Occipital lobe (tissue), 1 donor: ENCODE measurements at regions not wholly inside any gene's neighbourhood (a gene's known extent, or its start where the extent isn't known, plus 50 kb on each side); places are given as distances from the start of the nearest gene placed in this dataset.
"Not testable (repeated sequence)": the region's sequence is repeated elsewhere in the genome, so short reads cannot be mapped to it uniquely, and the experiment has no call there.

Experiments
- DNase-seq: peaks from one replicate; lab custom pipeline; 2025; lab: John Stamatoyannopoulos, UW

DNA sequence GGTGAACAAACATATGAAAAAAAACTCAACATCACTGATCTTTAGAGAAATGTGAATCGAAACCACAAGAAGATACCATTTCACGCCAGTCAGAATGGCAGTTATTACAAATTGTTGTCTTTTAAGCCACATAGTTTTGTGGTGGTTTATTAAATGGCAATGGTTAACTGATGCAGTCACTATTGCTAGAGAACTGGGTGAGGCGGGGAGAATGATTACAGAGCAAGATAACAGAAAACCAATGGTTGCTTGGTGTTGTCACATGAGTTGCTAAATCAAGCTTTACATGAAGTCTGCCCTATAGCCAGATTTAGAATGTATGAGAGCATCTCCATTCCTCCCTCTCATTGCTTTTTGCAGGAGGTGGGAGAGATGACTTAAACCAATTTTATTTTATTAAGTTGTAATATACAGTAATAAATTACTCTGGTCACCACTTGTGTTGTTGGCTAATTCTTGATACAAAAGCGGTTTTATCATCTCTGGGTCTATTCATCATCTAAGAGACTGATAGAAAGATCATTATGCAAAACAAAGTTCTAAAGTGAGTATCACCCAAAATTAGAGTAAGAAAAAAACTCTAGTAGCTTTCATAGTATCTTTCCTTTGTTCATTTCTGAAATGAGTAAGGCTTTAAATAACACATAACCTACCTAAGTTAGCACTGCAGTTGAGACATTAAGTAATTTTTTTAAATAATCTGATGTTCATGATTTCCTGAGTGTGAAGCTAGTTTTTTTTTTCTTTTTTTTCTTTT is 859.5 kb downstream of the STIM2 start:
- no peak for DNase-seq

DNA sequence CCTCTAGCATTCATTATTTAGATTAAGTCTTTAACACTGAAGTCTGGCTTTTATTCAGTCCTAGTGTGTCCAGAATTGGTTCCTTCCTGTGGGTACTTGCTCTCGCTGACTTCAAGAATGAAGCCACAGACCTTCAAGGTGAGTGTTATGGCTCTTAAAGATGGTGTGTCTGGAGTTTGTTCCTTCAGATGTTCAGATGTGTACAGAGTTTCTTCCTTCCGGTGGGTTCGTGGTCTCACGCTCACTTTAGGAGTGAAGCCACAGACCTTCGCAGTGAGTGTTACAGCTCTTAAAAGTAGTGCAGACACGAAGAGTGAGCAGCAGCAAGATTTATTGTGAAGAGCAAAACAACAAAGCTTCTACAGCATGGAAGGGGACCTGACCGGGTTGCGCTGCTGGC is 860.6 kb downstream of the STIM2 start:
- DNase-seq, result no peak

DNA sequence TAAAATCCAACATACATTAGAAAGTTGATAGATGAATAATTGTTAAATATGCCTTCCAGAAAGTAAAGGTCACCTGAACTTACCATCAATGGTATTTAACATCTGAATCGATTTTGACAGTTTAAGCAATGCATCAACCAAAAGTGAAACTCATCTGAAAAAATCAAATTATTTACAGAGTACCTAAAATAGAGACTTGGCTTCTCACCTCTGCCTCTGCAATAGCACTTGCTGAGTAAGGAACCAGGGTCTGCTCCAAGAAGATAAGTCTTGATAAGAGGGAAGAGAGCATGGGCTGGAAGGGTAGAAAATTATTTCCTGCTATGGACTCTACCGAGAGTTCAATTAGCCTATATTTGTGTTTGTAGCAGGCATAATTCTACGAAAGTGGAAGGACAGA is 868.3 kb downstream of the STIM2 start:
- no peak for DNase-seq

DNA sequence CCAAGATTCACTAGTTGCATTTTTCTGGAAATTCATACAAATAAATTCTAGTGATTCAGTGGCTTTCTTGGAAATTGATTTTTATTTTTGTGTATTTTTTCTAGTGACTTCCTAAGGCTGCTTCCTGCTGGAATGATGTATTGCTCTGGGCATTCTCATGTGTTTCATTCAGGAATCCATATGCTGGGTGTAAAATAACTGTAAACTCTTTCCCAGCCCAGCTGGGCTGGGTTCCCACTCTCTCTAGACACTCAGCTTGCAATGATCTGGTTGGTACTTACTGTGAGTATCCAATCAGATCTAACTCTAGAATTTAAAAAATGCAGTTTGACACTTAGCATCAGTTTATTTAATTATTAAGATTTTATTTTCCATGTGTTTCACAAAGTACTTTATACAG is 882.2 kb downstream of the STIM2 start:
- DNase-seq, result no peak

DNA sequence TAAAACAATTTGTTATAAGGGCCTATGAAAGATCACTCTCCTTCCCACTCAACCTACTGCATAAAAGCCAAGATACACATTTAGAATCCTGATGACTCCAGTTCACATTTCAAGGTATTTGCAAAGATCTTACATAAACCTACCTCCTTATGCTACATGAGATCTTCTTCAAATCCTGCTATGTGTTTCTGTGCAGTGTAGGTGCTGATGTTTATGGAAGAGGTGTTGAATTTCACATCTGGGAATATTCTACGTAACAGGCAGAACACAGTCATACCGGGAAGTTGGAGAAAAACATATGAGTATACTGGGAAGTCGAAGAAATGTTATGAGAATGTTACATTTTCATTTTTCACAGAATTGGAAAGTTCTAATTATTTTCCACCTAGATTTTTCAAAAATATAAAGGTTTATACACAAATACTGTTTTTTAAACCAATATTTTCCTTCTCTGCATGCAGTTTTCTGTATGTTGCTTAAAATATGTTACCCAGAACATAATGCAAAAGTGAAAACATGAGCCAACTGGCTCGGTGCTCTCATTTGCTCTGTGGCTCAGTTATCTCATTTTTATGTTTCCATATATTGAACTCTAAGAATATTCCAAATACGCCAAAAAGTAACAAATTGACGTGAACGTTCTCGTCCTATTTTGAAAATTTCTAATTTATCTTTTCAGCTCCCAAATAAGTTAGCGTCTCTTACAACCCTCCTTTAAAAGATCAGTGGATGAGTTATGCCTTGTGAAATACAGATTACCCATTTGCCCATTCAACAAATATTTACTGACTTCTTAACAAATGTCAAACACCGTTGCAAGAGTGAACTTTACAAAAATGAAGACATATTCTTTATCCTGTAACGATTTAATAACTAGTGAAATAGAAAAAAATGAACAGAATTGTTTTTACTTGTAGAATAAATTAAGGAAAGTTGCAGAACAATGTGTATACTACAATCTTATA is 899.3 kb downstream of the STIM2 start:
- no peak for DNase-seq

DNA sequence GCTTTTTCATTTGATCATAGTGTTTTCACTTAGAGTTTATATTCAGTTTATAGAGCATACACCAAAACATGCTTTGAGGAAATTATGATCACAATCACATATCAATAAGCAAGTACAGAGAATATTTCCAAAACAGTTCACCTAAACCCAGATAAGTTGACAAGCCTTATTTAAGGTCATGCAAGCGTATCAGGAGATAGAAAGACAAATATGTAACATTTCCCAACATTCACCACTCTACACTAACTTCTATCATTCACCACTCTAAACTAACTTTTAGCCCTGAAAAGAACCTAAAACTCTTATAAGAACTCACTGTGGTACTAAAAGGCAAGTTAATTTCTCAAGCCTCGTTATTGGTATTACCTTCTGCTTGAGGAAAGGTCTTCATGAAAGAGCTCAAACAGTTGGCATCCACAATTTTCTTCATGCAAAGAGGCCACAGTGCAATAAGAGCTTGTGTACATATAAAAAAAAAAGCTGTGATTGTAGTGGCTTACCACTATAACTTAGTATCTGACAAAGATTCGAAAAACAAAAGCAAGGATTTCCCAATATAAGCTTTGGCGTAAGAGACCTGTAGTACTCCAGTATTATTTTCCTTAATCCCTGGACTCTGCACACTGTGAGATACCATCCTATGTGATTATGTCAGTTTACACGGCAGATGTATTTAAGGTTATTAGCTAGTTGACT is 903.3 kb downstream of the STIM2 start:
- no peak for DNase-seq

DNA sequence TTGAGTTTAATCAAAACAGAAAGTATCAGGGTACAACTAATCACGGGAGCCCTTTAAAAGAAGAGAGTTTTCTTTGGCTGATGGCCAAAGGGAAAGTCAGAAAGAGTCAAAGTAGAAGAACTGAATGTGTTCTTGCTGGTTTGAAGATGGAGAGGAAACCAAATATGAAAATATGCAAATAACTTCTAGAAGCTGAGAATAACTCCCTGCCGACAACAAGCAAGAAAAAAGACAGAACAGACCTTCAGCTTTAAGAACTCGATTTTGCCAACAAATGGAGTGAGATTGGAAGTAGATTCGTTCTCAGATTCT is 903.8 kb downstream of the STIM2 start:
- no peak for DNase-seq

DNA sequence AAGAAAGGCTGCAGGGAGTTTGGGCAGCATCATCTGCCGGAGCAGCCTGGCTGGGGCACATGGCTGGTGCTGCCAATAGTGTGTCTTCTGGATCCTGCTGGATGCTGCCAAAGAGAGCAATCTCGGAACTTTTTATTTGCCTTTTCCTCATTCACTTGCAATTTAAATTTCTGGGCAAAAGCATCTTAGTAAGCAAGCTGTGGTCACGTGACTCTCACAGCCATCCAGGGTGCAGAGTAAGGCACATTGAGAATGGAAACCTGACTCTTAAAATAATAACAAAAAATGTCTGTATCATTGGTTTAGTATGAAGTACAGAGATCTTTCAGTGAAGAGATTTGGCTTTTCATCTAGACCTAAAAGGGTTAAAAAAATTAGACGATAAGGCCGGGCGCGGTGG is 910.3 kb downstream of the STIM2 start:
- DNase-seq, result no peak

DNA sequence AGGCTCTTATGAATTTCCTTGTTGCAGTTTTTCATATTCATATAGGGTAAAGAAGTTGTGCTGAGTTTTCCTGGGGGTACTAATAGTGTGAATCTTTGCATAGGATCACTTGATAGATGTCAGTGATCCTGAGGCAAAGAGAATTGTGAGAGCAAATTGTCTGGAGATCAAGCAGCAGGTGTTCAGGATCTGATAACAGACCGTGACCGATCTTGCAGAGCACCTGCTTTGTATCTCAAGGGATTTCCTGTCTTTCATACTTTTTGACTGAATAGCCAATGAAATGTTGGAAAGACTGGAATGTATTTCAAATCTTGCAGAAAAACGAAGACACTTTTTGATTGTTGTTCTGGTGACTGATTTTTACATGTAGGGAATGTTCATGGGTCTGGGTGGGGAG is 914.5 kb downstream of the STIM2 start:
- DNase-seq, result no peak

DNA sequence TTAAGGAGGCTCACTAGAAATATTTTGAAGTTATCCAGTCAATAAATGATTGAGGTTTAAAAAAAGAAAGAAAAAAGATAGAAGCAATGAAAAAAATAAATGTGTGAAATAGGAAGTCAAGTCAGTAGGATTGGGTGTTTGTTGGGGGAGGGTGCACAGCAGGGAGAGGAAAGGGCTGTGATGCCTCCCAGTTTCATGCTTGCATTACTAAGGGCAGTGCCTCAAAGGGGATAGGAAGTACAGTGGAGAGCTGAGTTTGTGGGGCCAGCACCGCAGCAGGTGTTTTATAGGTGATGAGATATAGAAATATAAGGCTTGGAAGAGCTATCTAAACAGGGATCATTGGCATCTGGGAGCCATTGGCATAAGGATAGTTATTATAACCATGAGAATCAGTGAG is 919.2 kb downstream of the STIM2 start:
- DNase-seq, result no peak

DNA sequence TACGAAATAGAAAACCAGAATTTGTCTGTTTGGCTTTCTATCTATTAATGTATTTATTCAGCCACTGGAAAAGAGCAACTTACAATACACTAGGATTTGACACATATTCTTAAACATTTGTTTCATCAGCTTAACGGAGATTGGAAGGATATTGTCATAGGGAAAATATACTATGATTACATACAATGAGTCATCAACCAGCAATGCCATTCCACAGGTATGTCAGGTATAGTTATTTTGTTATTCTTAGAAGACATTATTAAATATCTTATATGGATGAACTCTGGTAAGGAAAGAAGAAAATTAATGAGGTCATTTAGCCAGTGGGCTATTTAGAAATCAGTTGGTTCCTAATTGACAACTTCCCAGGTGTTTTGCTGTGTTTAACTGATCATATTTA is 926.6 kb downstream of the STIM2 start:
- no peak for DNase-seq

DNA sequence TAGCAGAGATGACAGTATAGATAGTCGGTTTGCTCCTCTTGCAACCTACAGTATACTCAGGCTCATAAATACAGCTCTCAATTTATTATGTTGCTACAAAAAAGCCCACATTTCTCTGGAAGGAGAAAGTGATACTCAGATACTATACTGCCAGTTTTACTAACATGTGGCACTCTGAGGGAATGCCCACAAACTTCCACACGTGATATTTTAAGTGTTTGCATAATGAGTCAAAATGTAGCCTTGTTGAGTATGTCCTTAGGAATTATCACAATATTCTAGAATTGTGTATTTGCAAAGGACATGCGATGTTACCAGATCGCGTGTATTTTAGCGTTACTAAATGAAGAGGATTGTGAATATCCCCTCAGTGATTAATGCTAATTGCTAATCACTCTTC is 929.1 kb downstream of the STIM2 start:
- no peak for DNase-seq

DNA sequence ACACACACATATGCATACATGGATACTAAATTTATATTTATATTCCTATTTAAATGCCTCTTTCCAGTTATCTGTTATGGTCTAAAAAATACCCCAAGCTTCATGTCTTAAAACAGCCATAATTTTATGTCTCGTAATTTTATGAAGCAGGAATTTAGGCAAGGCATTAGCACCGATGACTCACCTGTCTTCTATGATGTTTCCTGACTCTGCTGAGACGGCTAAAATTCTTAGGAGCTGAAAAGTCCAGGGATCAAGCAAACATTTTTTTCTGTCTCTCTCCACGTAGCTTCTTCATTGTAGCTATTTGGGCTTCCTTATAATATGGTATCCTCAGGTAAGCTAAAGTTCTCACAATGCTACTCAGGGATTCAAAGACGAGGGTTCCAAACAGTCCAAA is 930.3 kb downstream of the STIM2 start:
- DNase-seq, result no peak

DNA sequence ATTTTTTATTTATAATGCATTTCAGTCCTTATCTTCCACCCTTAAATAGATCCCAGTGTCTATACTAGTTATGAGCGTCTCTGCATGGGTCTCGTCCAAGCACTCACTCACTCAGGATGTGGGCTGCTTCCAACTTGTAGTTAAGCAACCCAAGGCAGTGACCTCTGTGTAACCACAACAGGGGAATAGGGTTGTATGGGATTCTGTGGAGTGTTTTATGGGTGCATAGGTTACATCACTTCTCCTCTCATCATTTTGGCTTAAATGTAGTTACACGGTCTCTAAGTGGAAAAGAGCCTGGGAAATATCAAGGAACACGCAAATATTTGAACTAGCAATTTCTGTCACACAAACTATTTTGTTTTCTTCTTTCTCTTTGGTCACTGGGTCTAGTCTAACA is 931.0 kb downstream of the STIM2 start:
- DNase-seq, result no peak

DNA sequence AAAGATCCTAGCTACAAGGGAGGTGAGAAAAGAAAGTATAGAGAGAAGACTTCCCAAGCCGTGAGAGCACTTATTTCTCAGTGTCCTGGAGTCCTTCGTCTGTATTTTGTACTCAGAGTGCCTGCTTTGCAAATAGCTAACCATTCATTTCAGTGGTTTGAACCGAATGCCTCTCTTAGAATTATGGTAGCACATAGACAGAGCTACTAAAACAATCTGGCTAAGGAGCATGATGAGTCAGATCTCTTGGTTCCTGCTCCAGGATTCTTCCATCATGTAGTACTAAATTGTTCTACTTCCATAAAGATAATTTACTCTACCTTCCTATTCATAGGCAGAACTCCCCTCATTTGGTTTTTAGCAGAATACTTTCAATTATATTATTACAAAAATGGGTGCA is 946.6 kb downstream of the STIM2 start:
- DNase-seq, result no peak

DNA sequence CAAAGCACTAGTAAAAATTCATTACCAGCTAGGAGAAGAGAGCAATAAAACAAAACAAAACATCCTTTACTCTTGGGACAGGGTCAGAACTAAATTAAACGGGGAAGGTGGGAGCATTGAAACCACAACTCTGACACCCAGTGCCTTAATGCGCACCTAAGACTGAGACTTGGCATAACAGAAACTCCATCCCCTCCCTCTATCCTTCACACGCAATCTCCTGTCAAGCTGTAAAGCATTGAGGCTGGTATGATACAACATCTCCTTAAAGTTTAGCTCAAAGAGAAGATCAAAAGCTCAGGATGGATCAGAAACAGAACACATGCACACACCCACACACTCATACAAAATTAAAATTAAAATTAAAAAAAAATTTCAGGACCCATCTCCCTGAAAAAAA is 951.3 kb downstream of the STIM2 start:
- DNase-seq, result no peak

DNA sequence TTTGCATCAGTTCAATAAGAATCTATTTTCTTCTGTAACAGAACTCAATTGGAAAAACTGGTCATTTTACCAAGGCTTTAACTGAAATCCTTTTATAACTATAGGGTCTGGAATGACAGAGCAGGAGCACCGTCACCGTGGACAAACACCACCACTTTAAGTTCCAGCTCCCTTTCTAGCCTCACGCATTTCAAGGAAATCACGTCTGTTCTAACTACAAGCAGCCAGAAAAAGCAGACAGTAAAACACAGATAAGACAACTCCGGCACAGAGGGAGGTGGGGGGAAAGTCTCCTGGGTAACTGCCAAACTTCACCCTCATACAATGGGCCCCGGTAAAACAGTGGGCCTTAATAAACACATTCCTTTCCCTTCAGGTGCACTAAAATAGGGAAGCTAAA is 952.6 kb downstream of the STIM2 start:
- DNase-seq, result not testable (repeated sequence)

DNA sequence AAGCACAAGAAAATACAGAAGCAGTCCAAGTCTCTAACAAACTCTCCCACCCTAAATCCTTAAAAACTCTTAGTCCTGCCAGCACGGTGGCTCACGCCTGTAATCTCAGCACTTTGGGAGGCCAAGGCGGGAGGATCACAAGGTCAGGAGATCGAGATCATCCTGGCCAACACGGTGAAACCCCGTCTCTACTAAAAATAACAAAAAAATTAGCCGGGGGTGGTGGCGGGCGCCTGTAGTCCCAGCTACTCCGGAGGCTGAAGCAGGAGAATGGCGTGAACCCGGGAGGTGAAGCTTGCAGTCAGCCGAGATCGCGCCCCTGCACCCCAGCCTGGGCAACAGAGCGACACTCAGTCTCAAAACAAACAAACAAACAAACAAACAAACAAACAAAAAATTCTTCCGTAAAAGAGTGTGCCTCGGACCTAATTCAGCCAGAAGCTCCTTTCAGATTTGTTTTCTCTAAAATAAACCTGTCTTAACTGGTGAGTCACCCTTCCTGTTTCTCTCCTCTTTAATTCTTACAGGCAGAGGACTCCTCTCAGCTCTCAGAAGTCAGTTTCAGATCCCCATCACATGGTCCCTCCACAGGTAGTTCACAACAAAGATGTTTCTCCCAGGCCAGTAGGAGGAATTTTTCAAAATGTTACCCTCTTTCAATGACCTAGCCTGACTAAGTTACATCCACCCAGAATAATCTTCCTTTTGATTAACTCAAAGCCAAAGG is 953.2 kb downstream of the STIM2 start:
- not testable (repeated sequence) for DNase-seq

DNA sequence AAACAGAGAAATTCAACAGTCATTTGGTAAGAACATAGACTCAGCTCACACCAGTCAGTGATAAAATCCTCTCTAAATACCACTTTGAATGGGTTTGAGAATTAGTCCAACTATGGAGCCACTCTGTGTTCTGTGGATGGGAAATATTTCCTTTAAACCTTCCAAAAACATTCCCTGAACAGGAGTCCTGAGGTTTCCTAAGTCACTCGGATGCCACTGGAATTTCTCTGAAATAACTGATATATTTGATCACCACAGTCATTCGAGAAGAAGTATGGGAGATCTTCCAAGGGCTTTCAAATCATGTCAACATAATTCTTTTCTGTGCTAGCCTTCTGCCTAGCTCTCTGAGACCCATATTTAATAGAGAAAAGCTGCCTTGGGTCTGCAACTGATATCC is 958.6 kb downstream of the STIM2 start:
- no peak for DNase-seq

DNA sequence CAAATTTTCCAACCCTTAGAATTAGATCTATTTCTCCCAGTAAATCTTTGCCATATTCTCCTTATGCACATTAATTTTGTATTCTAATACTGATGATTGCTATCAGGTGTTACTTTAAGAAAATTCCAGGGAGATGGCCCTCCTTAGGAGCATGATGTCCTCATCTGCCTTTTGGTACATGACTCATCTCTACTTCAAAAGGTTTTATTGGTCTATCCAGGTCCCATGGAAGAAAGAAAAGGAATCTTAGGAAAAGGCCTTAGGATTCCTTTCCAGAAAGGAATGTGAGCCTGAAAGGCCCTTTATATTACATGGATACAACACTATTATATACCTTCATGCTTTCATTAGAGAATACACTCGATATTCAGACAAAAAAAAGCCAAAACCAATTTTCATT is 968.2 kb downstream of the STIM2 start:
- no peak for DNase-seq

DNA sequence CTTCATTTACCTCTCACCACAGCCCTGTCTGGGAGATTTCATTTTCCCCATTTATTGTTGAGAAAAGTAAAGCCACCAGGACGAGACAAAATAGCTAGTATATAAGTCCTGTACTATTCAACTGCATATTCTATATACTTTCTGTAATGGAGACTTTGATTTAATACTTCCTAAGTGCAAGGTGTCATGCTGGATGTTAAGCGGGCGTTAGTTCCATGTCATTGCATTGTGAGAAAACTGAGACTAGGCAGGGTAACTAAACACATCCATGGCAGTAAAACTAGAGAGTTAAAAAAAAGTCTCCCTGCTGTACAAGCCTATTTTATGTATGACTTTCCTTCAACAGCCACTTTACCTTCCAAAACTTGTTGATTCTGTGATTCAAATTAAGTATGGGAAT is 969.6 kb downstream of the STIM2 start:
- no peak for DNase-seq

DNA sequence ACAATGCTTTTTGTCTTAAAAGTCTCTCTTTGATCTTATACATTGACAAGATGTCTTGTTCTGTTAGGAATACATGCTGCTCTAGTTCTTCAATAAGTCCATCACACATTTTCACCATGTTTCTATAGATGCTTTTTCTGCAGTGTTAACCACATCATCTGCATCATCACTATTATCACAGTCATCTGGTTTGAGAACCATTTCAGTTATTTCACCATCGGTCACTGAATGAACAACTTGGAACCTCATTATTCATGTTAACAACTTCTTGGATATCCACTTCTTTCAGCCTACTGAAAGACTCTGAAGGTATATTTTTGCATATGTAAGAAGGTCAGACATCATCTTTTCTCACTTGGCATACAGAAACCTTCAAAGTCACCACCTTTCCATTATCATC is 975.2 kb downstream of the STIM2 start:
- DNase-seq, result no peak
